GM12874 (cell line): ENCODE measurements at regions not wholly inside any gene's neighbourhood (a gene's known extent, or its start where the extent isn't known, plus 50 kb on each side); places are given as distances from the start of the nearest gene placed in this dataset.

Experiments
- CTCF ChIP-seq: IDR thresholded peaks from 2 replicates; pipeline ENCODE4 v1.5.1; 2011; ENCODE audit warnings: low read depth, mild to moderate bottlenecking, control low read depth, low read length, moderate library complexity; ENCODE audit not compliant: insufficient read depth

- TF ChIP-seq CTCF: no peak
Observed at GRCh38 chr15:47383102-47383501, 334.2 kb upstream of the SEMA6D start.

GRCh38 chr15:47383801-47384200, 333.5 kb upstream of the SEMA6D start:
- no peak for TF ChIP-seq CTCF

- TF ChIP-seq CTCF: no peak
Observed at GRCh38 chr15:47384341-47384740, 333.0 kb upstream of the SEMA6D start.

- no peak for TF ChIP-seq CTCF
Observed at GRCh38 chr15:47384776-47385175, 332.5 kb upstream of the SEMA6D start.

GRCh38 chr15:47386459-47386858, 330.8 kb upstream of the SEMA6D start:
- no peak for TF ChIP-seq CTCF

- TF ChIP-seq CTCF: no peak
Observed at GRCh38 chr15:47388299-47388698, 329.0 kb upstream of the SEMA6D start.

- TF ChIP-seq CTCF: no peak
Observed at GRCh38 chr15:47390208-47390765, 327.0 kb upstream of the SEMA6D start.

GRCh38 chr15:47394286-47394809, 323.0 kb upstream of the SEMA6D start:
- no peak for TF ChIP-seq CTCF
